Vagina (tissue), 2 donors: ENCODE measurements at regions not wholly inside any gene's neighbourhood (a gene's known extent, or its start where the extent isn't known, plus 50 kb on each side); places are given as distances from the start of the nearest gene placed in this dataset.

Source experiments
- DNase-seq, 2 donors: peaks; one replicate each; pipeline ENCODE4 v3.0.0-alpha.2; 2017; ENCODE audit errors: extremely low spot score in 2 of 2
- H3K27ac ChIP-seq: fragments of 200-600 bp; sonication (generic); one replicate; pipeline ENCODE4 v1.5.1; 2019
- H3K27me3 ChIP-seq: fragments of 200-600 bp; sonication (generic); one replicate; pipeline ENCODE4 v1.5.1; 2019
- H3K36me3 ChIP-seq, 2 donors: fragments of 200-600 bp; sonication (generic); one replicate each; pipeline ENCODE4 v1.5.1; 2017 to 2019
- H3K4me1 ChIP-seq: fragments of 200-600 bp; sonication (generic); one replicate; pipeline ENCODE4 v1.5.1; 2019
- H3K4me3 ChIP-seq, 2 donors: fragments of 200-600 bp; sonication (generic); 1 replicate in 1 of 2; 2 replicates in 1 of 2; pipeline ENCODE4 v1.5.1; 2016 to 2019
- H3K9me3 ChIP-seq: fragments of 200-600 bp; sonication (generic); one replicate; pipeline ENCODE4 v1.5.1; 2019
- POLR2A ChIP-seq, 2 donors: fragments of 450-650 bp; IDR thresholded peaks; one replicate each; pipeline ENCODE4 v1.6.1; 2017; ENCODE audit warnings: antibody characterized with exemption in 2 of 2, mild to moderate bottlenecking in 2 of 2, moderate library complexity in 2 of 2
- POLR2AphosphoS5 ChIP-seq, 2 donors: sonication (generic); formaldehyde crosslinking; IDR thresholded peaks; one replicate each; pipeline ENCODE4 v1.9.0; 2017; ENCODE audit warnings: antibody characterized with exemption in 2 of 2, mild to moderate bottlenecking in 2 of 2, low read depth in 1 of 2; ENCODE audit not compliant: insufficient read depth in 1 of 2
- intact Hi-C: fragments of 100-400 bp; cut with DNase I; formaldehyde crosslinking; loops from one replicate; pipeline ENCODE4 v1.15.1; 2023
- TF ChIP-seq, protein P1 (sequence below), 3 experiments: fragments of 450-650 bp in 2 of 3; fragments of 200-600 bp in 1 of 3; sonication (generic) in 1 of 3; IDR thresholded peaks; one replicate each; pipeline ENCODE4 v1.5.1; 2017 to 2019; ENCODE audit warnings: antibody characterized with exemption in 3 of 3, mild to moderate bottlenecking in 2 of 3, moderate library complexity in 2 of 3

DNA sequence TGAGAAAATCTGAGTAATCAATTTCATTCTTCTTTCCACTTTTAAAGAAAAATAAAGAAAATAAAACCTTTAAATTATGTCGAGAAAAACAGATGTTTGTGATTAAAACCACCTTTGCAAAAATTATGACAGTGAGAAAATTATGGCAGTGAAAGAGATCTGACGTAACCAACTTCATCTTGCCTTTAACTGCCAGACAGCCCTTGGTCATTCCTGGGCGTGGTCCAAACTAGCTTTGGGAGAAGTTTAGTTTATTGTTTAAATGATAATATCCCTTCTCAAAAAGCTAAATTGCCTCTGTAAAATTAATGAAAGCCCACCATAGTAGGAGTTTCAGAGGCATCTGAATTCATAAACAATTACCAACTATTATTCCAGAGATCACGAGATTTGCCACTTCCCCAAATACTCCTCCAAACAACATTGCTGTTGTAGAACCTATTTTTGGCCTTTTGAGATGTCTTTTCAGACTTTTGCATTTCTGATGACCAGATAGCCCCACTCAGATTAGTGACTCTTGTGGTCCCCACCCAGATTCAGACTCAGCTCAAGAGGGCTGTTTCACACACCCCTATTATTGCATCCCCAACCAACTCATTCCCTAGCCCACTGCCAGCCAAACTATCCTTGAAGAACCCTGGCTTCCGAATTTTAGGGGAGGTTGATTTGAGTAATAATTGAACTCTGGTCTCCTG is 664.4 kb upstream of the CBLB start:
- TF ChIP-seq, protein P1, sequence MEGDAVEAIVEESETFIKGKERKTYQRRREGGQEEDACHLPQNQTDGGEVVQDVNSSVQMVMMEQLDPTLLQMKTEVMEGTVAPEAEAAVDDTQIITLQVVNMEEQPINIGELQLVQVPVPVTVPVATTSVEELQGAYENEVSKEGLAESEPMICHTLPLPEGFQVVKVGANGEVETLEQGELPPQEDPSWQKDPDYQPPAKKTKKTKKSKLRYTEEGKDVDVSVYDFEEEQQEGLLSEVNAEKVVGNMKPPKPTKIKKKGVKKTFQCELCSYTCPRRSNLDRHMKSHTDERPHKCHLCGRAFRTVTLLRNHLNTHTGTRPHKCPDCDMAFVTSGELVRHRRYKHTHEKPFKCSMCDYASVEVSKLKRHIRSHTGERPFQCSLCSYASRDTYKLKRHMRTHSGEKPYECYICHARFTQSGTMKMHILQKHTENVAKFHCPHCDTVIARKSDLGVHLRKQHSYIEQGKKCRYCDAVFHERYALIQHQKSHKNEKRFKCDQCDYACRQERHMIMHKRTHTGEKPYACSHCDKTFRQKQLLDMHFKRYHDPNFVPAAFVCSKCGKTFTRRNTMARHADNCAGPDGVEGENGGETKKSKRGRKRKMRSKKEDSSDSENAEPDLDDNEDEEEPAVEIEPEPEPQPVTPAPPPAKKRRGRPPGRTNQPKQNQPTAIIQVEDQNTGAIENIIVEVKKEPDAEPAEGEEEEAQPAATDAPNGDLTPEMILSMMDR (IDR thresholded peaks at IDR 0.05), result no peak
- no peaks in the 10 kb centered on the region for H3K4me1 ChIP-seq
- H3K4me3 ChIP-seq, result no peak overlapping the region
- H3K36me3 ChIP-seq, result no peaks in the 10 kb centered on the region
- no peaks in the 10 kb centered on the region for H3K27me3 ChIP-seq
- no peaks in the 10 kb centered on the region for H3K9me3 ChIP-seq
- no peak overlapping the region for H3K27ac ChIP-seq
- intact Hi-C loops, result no loop called here
- no peak for DNase-seq

DNA sequence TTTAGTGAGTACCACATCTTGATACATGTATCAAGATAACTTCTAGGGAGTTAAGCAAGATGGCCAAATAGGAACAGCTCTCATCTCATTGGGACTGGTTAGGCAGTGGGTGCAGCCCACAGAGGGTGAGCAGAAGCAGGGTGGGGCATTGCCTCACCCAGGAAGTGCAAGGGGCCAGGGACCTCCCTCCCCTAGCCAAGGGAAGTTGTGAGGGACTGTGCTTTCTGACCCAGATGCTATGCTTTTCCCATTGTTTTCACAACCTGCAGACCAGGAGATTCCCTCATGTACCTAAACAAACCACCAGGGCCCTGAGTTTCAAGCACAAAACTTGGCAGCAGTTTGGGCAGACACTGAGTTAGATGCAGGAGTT is 665.0 kb upstream of the CBLB start:
- Histone ChIP-seq H3K27me3 (no peaks in the 10 kb centered on the region), H3K27ac (no peak overlapping the region), H3K4me3 (no peak overlapping the region), H3K9me3 (no peaks in the 10 kb centered on the region), H3K36me3 (no peaks in the 10 kb centered on the region), H3K4me1 (no peaks in the 10 kb centered on the region)
- DNase-seq, result no peak
- TF ChIP-seq, protein P1 (IDR thresholded peaks at IDR 0.05), result no peak
- TF ChIP-seq POLR2AphosphoS5 (IDR thresholded peaks at IDR 0.05; ENCODE audit: insufficient read depth in 1 of 2, low read depth in 1 of 2) (no peak), POLR2A (IDR thresholded peaks at IDR 0.05) (no peak)
- intact Hi-C loops, result no loop called here

DNA sequence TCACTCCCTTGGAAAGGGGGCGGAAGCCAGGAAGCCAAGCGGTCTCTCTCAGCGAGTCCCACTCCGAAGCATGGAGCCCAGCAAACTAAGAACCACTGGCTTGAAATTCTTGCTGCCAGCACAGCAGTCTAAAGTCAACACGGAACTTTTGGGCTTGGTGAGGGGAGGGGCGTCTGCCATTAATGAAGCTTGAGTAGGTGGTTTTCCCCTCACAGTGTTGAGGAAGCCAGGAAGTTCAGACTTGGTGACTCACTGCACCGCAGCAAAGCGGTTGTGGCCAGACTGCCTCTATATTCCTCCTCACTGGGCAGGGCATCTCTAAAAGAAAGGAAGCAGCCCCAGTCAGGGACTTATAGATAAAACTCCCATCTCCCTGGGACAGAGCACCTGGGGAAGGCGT is 665.4 kb upstream of the CBLB start:
- intact Hi-C loops, result no loop called here

GRCh38 chr3:106540743-106541142 is 671.9 kb upstream of the CBLB start:
- Histone ChIP-seq H3K9me3 (no peaks in the 10 kb centered on the region), H3K36me3 (no peaks in the 10 kb centered on the region), H3K27me3 (no peaks in the 10 kb centered on the region), H3K4me3 (no peak overlapping the region), H3K4me1 (no peaks in the 10 kb centered on the region), H3K27ac (no peak overlapping the region)
- no peak for DNase-seq
- intact Hi-C loops, result no loop called here
- TF ChIP-seq POLR2AphosphoS5 (IDR thresholded peaks at IDR 0.05; ENCODE audit: insufficient read depth in 1 of 2, low read depth in 1 of 2), result no peak
- TF ChIP-seq, protein P1 (IDR thresholded peaks at IDR 0.05), result no peak
- TF ChIP-seq POLR2A (IDR thresholded peaks at IDR 0.05), result no peak

More for the DNA sequence above, 665.4 kb upstream of the CBLB start:
- TF ChIP-seq, protein P1 (IDR thresholded peaks at IDR 0.05), result no peak
- TF ChIP-seq POLR2A (IDR thresholded peaks at IDR 0.05), result no peak
- no peak for TF ChIP-seq POLR2AphosphoS5 (IDR thresholded peaks at IDR 0.05; ENCODE audit: insufficient read depth in 1 of 2, low read depth in 1 of 2)
- Histone ChIP-seq H3K4me3 (no peak overlapping the region), H3K36me3 (no peaks in the 10 kb centered on the region), H3K9me3 (no peaks in the 10 kb centered on the region), H3K4me1 (no peaks in the 10 kb centered on the region), H3K27me3 (no peaks in the 10 kb centered on the region), H3K27ac (no peak overlapping the region)
- no peak for DNase-seq

DNA sequence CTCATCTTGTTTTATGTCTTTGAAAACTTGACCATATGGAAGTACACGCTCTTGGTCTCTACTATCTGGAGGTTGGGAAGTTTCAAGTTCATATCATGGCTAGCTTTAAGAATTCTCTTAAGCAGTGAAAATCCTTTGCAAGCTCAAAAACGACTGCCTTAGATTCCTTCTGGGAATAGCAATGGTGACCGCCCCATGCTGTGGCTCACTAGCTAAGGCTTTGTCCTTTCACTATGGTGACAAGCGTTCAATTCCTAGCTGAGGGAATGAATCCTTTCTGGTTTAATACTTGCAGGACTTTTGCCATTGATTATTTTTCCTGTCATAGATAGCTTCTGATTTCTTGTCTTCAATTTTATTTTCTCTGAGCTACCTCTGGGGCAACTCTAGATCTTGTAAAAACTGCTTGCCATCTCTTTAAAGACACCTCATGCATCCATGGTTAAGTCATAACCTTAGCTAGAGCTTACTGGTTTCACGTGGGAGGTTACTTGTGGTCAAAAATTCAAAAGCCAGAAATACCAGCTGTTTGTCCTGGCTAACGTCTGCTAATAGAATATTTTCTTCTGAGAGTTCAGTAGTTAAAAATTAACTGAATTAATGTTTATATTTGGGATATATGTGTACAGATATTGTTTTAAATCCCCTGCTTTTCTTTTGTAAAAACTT is 673.4 kb upstream of the CBLB start:
- H3K4me1 ChIP-seq, result no peaks in the 10 kb centered on the region
- TF ChIP-seq POLR2A (IDR thresholded peaks at IDR 0.05), result no peak
- no peak for TF ChIP-seq POLR2AphosphoS5 (IDR thresholded peaks at IDR 0.05; ENCODE audit: insufficient read depth in 1 of 2, low read depth in 1 of 2)
- TF ChIP-seq, protein P1 (IDR thresholded peaks at IDR 0.05), result no peak
- no peaks in the 10 kb centered on the region for H3K9me3 ChIP-seq
- intact Hi-C loops, result no loop called here
- H3K4me3 ChIP-seq, result no peak overlapping the region
- no peaks in the 10 kb centered on the region for H3K27me3 ChIP-seq
- no peak for DNase-seq
- H3K27ac ChIP-seq, result no peak overlapping the region
- H3K36me3 ChIP-seq, result no peaks in the 10 kb centered on the region
